ENCODE measurements at regions not wholly inside any gene's neighbourhood (a gene's known extent, or its start where the extent isn't known, plus 50 kb on each side); places are given as distances from the start of the nearest gene placed in this dataset.

- H3K27ac Mint-ChIP-seq: no peak overlapping the region
- H3K4me1 Mint-ChIP-seq: peaks cover 48% of the 10 kb centered on the region
- H3K36me3 Mint-ChIP-seq: no peaks in the 10 kb centered on the region
- H3K4me3 Mint-ChIP-seq: no peak overlapping the region
- DNase-seq (ENCODE audit: low spot score in 2 of 2, unreplicated experiment in 2 of 2): no peak
- no peaks in the 10 kb centered on the region for H3K27me3 Mint-ChIP-seq (ENCODE audit: low read depth)
- no peaks in the 10 kb centered on the region for H3K9me3 Mint-ChIP-seq
- no peak for TF ChIP-seq CTCF (IDR thresholded peaks at IDR 0.05; ENCODE audit: unreplicated experiment)
Measured at GRCh38 chr15:70254311-70254869, 156.7 kb upstream of the TLE3 start.

- Mint-ChIP-seq H3K4me1 (peaks cover 42% of the 10 kb centered on the region), H3K27me3 (ENCODE audit: low read depth) (no peaks in the 10 kb centered on the region), H3K36me3 (no peaks in the 10 kb centered on the region), H3K27ac (no peak overlapping the region), H3K9me3 (no peaks in the 10 kb centered on the region), H3K4me3 (no peak overlapping the region)
- no peak for TF ChIP-seq CTCF (IDR thresholded peaks at IDR 0.05; ENCODE audit: unreplicated experiment)
- no peak for DNase-seq (ENCODE audit: low spot score in 2 of 2, unreplicated experiment in 2 of 2)
Measured at GRCh38 chr15:70253461-70254156, 155.9 kb upstream of the TLE3 start.

GRCh38 chr15:70252951-70253320 is 155.2 kb upstream of the TLE3 start:
- no peak for DNase-seq (ENCODE audit: low spot score in 2 of 2, unreplicated experiment in 2 of 2)
- H3K27me3 Mint-ChIP-seq (ENCODE audit: low read depth): no peaks in the 10 kb centered on the region
- no peaks in the 10 kb centered on the region for H3K36me3 Mint-ChIP-seq
- no peak for TF ChIP-seq CTCF (IDR thresholded peaks at IDR 0.05; ENCODE audit: unreplicated experiment)
- no peak overlapping the region for H3K4me3 Mint-ChIP-seq
- H3K9me3 Mint-ChIP-seq: no peaks in the 10 kb centered on the region
- H3K4me1 Mint-ChIP-seq: peaks cover 47% of the 10 kb centered on the region
- no peak overlapping the region for H3K27ac Mint-ChIP-seq

GRCh38 chr15:70252056-70252950 is 154.6 kb upstream of the TLE3 start:
- H3K27ac Mint-ChIP-seq: no peak overlapping the region

More at GRCh38 chr15:70252056-70252950, 154.6 kb upstream of the TLE3 start:
- Mint-ChIP-seq H3K4me1 (peaks cover 49% of the 10 kb centered on the region), H3K4me3 (no peak overlapping the region), H3K9me3 (no peaks in the 10 kb centered on the region), H3K27me3 (ENCODE audit: low read depth) (no peaks in the 10 kb centered on the region), H3K36me3 (no peaks in the 10 kb centered on the region)
- DNase-seq (ENCODE audit: low spot score in 2 of 2, unreplicated experiment in 2 of 2): no peak
- TF ChIP-seq CTCF (IDR thresholded peaks at IDR 0.05; ENCODE audit: unreplicated experiment): no peak
